RWPE1 (cell line): ENCODE measurements at regions not wholly inside any gene's neighbourhood (a gene's known extent, or its start where the extent isn't known, plus 50 kb on each side); places are given as distances from the start of the nearest gene placed in this dataset.

ENCODE experiments used
- CTCF ChIA-PET: fragments of 350-600 bp; sonication (Branson Sonifier 250); formaldehyde crosslinking; extraction: SDS; loops from one replicate; lab custom pipeline; 2021; lab: Yijun Ruan, JAX
- POLR2A ChIA-PET: fragments of 400-600 bp; formaldehyde crosslinking; extraction: SDS; loops from one replicate; lab custom pipeline; 2020; ENCODE audit warnings: antibody characterized with exemption; ENCODE audit not compliant: low non-redundant PET; lab: Yijun Ruan, JAX
- DNase-seq: peaks from one replicate; pipeline ENCODE4 v3.0.0; 2012; ENCODE audit warnings: low spot score
- H3K27ac ChIP-seq: fragments of 450-650 bp; 2 replicates; pipeline ENCODE4 v1.5.1; 2017
- CTCF ChIP-seq: fragments of 450-650 bp; conservative IDR thresholded peaks from 2 replicates; pipeline ENCODE4 v1.5.1; 2017; ENCODE audit warnings: low read depth, mild to moderate bottlenecking

GRCh38 chr18:30920351-30920750 lies 122.2 kb downstream of the DSC3 start:
- CTCF ChIA-PET: no interaction called here
- no peak for DNase-seq
- no peak overlapping the region for H3K27ac ChIP-seq
- POLR2A ChIA-PET: no interaction called here
- no peak for TF ChIP-seq CTCF

- no peak for TF ChIP-seq CTCF
- CTCF ChIA-PET: no interaction called here
- POLR2A ChIA-PET: no interaction called here
- no peak for DNase-seq
- H3K27ac ChIP-seq: no peak overlapping the region
These were observed 124.9 kb downstream of the DSC3 start for GRCh38 chr18:30917651-30918050.

DNA sequence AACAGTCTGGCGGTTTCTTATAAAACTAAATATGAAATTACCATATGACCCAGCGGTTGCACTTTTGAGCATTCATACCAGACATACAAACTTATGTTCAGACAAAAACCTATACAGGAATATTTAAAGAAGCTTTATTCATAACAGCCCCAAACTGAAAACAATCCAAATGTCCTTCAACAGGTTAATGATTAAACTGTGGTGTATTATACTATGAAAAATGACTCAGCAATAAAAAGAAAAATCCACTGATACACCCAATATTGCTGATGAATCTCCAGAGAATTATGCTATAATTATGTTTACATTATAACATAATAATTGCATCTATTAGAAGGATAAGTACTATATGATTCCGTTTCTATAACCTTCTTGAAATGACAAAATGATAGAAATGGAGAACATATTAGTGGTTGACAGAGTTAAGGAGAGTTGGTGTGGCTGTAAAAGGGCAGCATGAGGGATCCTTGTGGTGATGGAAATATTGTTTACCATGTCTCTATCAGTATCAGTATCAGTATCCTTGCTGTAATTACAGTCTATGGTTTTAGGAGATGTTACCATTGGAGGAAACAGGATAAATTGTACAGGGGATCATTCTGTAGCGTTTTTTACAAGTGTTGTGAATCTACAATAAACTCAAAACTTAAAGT lies 127.1 kb downstream of the DSC3 start:
- H3K27ac ChIP-seq: no peak overlapping the region
- DNase-seq: no peak
- TF ChIP-seq CTCF: no peak
- CTCF ChIA-PET: no interaction called here
- POLR2A ChIA-PET: no interaction called here

DNA sequence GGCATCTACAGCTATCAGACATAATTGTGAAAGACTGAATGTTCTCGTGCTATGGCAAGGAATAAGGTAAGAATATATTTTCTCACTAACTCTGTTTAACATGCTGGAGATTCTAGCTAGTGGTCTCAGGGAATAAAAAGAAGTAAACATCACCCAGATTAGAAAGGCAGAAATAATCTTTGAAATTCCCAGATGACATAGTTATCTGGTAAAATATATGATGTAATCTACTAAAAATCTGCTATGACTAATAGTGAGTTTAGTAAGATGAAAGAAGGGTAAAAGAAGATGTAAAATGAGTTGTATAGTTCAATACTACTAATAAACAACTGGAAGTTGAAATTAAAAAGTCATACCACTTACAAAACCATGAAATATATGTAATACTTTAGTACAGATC lies 134.2 kb downstream of the DSC3 start:
- POLR2A ChIA-PET: no interaction called here
- no peak for DNase-seq
- TF ChIP-seq CTCF: no peak
- CTCF ChIA-PET: no interaction called here
- no peak overlapping the region for H3K27ac ChIP-seq

DNA sequence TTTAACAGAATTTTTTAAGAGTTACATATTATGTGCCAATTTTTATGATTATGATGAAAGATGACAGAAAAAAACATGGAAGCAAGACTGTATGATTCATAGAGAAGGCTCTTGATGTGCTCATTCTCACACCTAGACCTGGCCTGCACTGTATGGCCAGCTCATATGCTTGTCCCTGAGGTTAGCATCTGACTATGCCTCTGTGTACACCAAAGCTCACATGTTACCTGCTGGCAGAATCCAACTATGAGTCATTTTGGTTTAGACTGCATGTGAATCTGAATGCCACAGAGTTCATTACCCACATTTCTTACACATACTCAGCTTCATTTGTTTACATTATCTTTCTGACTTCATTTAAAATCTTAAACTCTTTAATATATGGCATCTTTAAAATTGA lies 139.0 kb downstream of the DSC3 start:
- TF ChIP-seq CTCF: no peak
- ChIA-PET CTCF (interaction anchor here (0.6 kb wide), 2 partner anchors 27 to 213 kb away, joined by 3 read pairs; no protein-coding TSS in a partner anchor), POLR2A (no interaction called here)
- DNase-seq: peak; percentile 52
- H3K27ac ChIP-seq: no peak overlapping the region

DNA sequence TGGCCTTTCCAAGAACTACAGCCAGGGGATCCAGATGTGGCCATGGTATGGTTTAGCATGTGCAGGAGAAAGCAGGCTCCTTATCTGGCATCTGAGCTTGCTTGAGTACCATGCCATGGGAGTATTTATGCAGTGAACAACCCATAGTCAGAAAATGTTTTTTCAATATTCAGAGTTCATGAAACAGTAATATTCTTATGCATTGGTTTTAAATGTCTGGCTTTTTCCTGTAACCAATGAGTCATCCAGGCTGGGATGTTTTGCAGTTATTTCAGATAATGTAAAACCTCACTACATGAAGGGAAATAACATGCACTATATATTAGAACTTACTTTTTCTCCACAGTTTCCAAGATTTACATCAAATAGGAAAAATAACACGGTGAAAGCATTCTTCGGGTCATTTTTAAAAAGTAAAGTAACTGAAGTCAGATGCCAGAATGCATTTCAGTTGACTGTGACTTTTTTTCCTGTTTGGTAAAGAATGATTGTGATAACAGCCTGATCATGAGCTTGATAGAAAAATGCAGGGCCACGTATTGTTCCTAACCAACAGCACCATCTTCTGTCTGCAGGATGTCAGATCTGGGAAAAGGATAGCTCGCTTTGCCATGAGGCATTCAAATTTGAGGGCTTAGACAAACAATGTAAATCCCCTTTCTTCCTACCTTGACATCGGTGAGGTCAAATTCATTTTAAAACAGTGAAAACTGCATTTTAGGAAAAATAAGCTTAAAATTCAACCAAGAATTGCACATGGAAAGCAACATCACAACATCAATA lies 152.8 kb downstream of the DSC3 start:
- peak; percentile 29; the same call in 1 of the 2 replicates for TF ChIP-seq CTCF
- ChIA-PET CTCF (interaction anchor here (0.5 to 1.1 kb wide), 5 partner anchors 15 to 1344 kb away, joined by 3 to 4 read pairs (median 4); no protein-coding TSS in a partner anchor), POLR2A (no interaction called here)
- DNase-seq: no peak
- H3K27ac ChIP-seq: no peak overlapping the region
